Astrocyte of the cerebellum (primary cell): ENCODE measurements at regions not wholly inside any gene's neighbourhood (a gene's known extent, or its start where the extent isn't known, plus 50 kb on each side); places are given as distances from the start of the nearest gene placed in this dataset.

Experiments used
- DNase-seq: peaks from one replicate; pipeline ENCODE4 v3.0.0-alpha.2; 2011; ENCODE audit warnings: low read depth
- H3K4me3 ChIP-seq: 2 replicates; pipeline ENCODE4 v1.5.1; 2011; ENCODE audit warnings: mild to moderate bottlenecking, low read depth, low read length, moderate library complexity
- in situ Hi-C: cut with HindIII; loops from 2 replicates; pipeline ENCODE4 v1.10.0; 2017; ENCODE audit warnings: low sequenced_read_pairs
- TF ChIP-seq, protein P1 (sequence below): IDR thresholded peaks from 2 replicates; pipeline ENCODE4 v1.5.1; 2012; ENCODE audit warnings: low read length, low read depth, moderate library complexity, mild to moderate bottlenecking; ENCODE audit errors: missing control alignments

DNA sequence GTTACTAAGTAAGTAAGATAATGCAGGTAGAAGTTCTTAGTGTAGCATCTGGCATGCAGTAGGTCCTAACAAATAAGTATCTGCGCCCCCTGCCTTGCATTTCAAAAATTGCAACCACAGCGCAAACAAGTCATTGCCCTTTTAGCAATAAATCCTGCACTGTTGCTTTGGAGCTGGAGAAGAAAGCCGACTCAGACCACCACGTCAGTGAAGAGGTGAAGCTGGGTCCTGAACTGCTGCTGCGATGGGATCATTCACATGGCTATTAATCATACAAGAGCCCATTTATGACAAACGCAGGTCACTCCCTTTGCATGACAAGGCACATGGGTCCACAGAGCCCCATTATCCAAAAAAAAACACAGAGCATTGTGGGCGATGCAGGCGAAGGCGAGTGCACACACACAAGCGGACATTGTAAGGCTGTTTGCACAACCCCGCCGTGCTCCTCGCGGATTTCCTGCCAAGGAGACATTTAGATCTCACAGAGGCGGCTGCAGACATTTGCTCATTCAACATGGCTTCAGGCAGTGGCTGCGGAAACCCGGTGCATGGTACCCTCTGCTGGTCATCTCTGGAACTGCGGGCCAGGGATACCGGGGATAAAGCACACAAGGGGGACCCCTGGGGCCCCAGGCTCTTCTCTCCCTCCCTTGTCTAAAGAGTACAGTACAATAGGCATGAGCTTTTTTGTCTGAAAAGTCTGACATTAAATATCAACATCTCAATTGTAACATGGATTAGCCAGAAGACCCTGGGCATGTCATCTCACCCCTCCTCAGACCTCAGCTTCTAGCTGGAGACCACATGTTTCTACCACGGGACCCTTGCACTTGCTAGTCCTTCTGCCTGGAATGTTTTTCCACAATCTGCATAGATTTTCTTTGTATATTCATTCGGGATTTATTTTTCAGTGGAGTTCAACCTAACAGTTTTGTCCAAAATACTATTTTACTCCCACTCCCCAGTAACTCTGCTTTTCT is 56.7 kb downstream of the CYRIA start:
- peak overlapping the region; percentile 35 for H3K4me3 ChIP-seq
- TF ChIP-seq, protein P1, sequence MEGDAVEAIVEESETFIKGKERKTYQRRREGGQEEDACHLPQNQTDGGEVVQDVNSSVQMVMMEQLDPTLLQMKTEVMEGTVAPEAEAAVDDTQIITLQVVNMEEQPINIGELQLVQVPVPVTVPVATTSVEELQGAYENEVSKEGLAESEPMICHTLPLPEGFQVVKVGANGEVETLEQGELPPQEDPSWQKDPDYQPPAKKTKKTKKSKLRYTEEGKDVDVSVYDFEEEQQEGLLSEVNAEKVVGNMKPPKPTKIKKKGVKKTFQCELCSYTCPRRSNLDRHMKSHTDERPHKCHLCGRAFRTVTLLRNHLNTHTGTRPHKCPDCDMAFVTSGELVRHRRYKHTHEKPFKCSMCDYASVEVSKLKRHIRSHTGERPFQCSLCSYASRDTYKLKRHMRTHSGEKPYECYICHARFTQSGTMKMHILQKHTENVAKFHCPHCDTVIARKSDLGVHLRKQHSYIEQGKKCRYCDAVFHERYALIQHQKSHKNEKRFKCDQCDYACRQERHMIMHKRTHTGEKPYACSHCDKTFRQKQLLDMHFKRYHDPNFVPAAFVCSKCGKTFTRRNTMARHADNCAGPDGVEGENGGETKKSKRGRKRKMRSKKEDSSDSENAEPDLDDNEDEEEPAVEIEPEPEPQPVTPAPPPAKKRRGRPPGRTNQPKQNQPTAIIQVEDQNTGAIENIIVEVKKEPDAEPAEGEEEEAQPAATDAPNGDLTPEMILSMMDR: peak; percentile 99
- in situ Hi-C loops: loop anchor here (25.0 kb wide), 1 partner anchor 153 kb away; no protein-coding TSS in a partner anchor
- no peak for DNase-seq

DNA sequence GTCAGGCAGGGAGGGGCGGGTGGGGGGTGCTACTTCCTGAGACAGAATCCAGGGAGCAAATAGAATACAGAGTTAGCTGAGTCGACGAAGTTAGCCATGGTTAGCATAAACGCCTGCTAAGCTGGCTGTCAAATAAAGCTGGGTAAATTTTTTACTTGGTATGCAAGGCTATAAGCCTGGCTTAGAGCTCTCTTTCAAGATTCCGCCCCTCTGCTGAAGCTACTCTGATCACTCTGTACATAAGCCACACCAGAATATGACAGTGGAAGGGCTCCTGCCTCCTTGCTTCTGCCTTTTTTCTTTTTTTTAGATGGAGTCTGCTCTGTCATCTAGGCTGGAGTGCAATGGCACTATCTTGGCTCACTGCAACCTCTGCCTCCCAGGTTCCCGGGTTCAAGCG is 58.3 kb downstream of the CYRIA start:
- in situ Hi-C loops: loop anchor here (25.0 kb wide), 1 partner anchor 155 kb away; no protein-coding TSS in a partner anchor
- no peak overlapping the region for H3K4me3 ChIP-seq
- no peak for DNase-seq
- TF ChIP-seq, protein P1: no peak

DNA sequence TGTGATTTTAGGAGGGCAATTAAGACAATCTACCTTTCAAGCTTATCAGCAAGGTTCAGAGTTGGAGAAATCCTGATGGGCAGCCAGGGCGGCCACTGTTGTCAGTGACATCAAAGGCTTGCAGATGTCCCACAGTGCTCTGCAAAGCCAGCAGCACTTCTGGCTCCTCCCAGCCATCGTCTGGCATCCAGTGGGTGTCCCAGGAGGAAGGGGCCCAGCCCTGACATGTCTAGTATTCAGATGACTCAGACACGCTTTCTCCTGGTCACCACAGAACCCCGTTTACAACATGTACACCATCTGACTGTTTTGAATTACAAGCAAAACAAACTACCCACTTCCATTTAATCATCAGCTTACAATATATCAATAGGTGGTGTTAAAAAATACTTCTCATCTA is 61.4 kb downstream of the CYRIA start:
- no peak overlapping the region for H3K4me3 ChIP-seq
- DNase-seq: no peak
- in situ Hi-C loops: loop anchor here (25.0 kb wide), 1 partner anchor 158 kb away; no protein-coding TSS in a partner anchor
- TF ChIP-seq, protein P1: no peak

DNA sequence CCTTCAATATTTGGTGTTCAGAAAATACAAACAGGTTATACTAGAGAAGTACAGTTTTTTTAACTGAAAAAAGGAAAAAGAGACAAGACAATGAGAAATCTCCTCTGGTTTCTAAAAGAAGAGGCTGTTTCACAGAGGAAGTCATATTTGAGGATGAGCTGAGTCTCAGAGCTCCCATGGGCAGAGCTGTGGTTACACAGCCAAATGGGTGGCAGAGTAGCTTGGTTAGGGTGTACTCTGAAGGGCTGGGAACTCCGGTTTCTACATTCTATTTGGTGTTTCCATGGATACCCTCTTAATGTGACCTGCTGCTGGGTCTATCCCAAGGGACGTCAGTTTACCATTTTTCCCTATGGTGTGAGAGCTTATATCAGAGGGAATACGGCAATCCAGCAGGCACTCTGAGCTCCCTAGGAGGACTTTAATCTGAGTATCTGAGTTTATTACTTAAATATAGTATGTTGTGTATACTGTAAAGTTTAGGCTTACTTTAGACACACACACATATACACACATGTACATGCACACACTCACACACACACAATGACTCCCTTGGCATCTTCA is 74.2 kb downstream of the CYRIA start:
- in situ Hi-C loops: no loop called here

DNA sequence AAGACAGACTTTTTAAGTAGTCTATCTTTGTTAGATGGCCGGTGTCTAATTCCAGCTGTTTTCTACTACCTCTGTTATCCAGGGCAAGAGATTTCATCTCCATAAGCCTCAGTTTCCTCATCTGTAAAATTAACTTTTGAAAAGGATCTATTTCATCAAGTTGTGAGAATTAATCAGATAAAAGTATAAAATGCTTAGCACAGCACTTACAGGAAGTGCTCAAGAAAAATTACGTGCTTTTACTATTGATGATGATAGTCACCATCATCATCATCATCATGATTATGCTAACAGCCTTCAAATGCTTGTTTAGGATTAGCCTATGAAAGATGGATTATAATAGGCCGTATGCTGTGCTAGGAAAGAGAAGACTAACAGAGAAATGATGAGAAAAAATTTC is 76.2 kb downstream of the CYRIA start:
- H3K4me3 ChIP-seq: no peak overlapping the region
- no peak for DNase-seq
- in situ Hi-C loops: no loop called here
- TF ChIP-seq, protein P1: no peak

More for the DNA sequence above, 74.2 kb downstream of the CYRIA start:
- TF ChIP-seq, protein P1: no peak
- H3K4me3 ChIP-seq: no peak overlapping the region
- no peak for DNase-seq

DNA sequence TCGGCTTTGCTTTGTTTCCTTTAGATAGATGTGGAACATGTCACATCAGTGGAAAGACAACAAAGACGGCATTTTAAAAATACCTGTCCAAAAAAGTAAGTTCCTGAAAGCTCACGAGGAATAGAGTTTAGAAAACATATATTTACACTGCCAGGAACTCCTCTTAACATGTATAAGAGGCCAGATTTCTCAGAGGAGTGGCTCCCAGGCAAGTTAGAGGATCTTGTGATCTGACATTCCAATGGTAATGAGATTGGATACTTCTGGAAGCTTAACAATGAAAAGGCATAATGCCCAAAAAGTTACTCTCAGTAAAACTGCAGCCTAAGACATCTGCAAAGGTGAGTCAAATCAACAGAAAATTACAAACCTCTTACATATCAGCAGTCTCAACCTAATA is 77.1 kb downstream of the CYRIA start:
- peak; percentile 3 for DNase-seq
- no peak overlapping the region for H3K4me3 ChIP-seq
- TF ChIP-seq, protein P1: no peak
- in situ Hi-C loops: no loop called here
